GM18909 (cell line): ENCODE measurements at regions not wholly inside any gene's neighbourhood (a gene's known extent, or its start where the extent isn't known, plus 50 kb on each side); places are given as distances from the start of the nearest gene placed in this dataset.

ENCODE experiments used
- ATAC-seq: cut with Tn5 transposase; IDR thresholded peaks from one replicate; pipeline ENCODE4 v1.9.1; 2021; ENCODE audit warnings: mild to moderate bottlenecking; ENCODE audit not compliant: unreplicated experiment, poor library complexity

- ATAC-seq: no peak
Measured at GRCh38 chr5:2658881-2659470, 92.5 kb downstream of the IRX2 start.

GRCh38 chr5:2658447-2658846 is 93.0 kb downstream of the IRX2 start:
- ATAC-seq: no peak

- no peak for ATAC-seq
Measured at GRCh38 chr5:2657151-2657550, 94.3 kb downstream of the IRX2 start.

DNA sequence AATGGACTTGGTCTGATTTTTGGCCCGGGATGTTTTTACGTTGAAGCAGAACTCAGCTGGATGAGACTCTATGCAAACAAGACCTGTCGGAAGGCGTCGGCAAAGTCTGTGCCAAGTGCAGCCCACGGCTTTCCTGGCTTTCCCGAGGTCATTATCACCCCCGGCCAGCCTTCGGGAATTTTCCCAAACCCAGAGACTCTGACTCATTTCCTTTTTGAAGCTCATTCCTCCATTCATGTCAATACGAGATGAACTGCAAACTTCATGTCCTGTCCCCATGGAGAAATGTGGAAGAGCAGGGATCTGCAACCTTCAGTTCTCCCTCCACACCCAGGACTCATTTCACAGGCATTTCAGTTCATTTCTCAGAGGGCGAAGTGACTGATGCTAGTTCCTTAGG is 95.3 kb downstream of the IRX2 start:
- no peak for ATAC-seq

- no peak for ATAC-seq
Measured at GRCh38 chr5:2653991-2654390, 97.5 kb downstream of the IRX2 start.

DNA sequence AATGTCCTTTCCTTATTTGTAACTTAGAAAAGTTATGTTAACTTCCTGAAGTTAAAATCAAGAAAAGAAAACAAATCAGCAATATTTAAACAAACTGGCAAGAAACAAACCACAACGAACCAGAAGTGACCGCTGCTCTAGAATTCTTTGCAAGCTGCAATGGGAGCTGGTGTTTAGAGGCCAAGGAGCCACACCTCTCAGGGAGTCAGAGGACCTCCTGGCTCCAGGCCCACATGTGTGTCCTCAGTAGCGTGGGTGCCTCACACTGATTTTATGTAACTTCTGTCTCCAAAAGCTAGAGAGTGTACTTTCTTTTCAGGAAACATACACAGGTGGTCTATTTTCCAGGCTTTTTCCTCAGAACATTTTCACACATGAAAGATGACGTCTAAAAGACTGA is 100.4 kb downstream of the IRX2 start:
- no peak for ATAC-seq

DNA sequence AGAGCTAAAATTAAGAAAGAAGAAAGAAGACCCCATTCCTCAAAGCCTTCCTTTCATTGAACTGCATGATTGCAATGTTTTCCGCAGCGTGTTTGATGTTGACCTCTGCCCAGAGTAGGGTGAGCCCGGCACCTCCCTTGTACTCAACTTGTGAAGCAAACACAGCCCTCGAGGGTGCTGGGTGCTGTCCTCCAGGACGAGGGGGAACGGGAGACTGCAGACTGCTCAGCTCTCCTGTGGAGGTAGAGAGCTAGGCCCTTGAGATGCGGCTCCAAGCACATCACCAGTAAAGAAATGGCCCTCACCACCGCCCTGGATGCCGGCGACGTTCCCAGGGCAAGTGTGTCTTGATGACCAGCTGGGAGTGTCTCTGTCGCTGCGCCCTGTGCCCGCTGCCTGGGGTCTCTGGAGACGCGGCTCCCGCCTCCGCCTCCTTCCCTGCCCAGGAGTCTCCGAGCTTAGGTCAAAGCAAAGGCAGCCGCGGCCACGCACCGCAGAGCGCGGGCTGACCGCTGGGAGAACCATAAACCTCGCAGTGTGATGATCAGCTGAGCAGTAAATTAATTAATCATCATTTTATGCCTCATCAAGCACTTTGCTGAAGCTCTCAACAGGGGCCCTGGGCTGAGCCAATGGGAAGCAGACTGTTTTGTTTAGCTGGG is 108.7 kb downstream of the IRX2 start:
- ATAC-seq: no peak

DNA sequence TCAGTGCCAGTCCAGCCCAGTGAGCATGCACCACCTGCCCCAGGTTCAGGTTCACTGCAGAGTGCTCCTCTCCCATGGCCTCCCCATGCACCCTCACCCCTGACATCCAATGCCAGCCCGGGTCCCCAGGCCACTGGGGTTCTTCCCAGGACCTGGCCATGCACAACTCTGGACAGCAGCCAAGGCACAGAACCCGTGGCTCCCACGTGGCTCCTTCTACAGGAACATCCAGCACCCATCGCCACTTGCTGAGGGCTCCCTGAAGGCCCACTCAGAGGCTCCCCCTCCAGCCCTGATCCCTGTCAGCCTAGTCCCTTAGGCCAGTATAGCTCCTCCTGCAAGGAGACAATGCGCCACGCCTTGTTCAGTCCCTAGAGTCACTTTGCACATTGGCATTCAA is 110.8 kb downstream of the IRX2 start:
- ATAC-seq: no peak

- ATAC-seq: no peak
Measured at GRCh38 chr5:2639425-2639824, 112.1 kb downstream of the IRX2 start.

GRCh38 chr5:2634399-2635176 is 116.9 kb downstream of the IRX2 start:
- no peak for ATAC-seq

DNA sequence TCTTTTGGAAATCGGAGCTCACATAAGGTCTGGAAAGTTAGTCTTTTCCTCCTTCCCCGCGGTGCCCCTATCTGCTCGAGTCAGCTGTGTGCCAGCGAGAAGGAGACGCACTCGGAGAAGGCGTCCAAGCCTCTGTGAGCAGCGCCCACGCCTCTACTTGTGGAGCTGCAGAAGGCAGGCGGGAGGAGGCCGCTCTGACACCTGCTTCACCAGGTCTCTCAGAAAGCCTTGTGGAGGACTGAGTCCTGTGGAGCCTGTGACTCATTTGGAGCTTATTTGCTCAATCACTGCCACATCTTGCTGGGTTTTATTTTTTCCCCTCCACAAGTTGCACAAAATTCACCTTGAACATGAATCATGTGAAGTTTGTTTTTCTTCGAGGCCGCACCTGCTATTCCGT is 117.5 kb downstream of the IRX2 start:
- no peak for ATAC-seq

- no peak for ATAC-seq
Measured at GRCh38 chr5:2631758-2632157, 119.7 kb downstream of the IRX2 start.

GRCh38 chr5:2629045-2629444 is 122.4 kb downstream of the IRX2 start:
- ATAC-seq: no peak

DNA sequence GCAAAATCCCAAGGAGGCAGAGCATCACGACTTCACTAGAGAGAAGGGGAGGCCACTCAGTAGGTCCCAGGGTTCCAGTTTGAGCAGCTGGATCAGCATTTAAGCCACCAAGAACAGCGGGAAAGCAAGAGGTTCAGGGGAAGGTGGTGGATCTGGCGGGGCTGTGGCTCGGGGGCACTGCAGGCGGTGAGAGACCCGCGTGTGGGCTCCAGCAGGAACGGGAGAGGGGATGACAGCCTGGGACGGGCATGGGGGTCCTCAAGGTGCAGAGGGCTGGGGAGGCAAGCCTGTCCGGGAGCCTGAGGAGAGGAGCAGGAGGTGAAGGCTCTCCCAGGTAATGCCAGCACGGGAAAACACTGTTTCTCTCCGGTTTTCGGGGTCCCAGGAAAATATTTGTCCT is 123.6 kb downstream of the IRX2 start:
- no peak for ATAC-seq

DNA sequence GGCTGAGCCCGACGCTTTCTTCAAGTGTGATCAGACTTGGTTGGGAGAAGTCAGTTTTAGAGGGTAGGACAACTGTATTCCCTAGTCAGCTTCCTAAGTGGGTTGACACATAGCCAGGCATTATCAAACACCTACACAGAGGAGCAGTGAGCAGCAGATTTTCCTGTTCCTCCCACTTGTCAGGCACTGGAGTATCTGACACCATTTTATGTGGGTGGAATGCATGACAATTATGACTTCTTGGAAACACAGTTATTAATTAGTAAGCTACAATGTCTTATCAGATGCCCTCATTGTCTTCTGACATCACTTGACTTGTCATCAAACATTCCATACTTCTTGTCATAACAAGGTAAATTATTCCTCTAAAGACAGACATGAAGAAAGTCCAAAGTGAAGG is 124.9 kb downstream of the IRX2 start:
- no peak for ATAC-seq

DNA sequence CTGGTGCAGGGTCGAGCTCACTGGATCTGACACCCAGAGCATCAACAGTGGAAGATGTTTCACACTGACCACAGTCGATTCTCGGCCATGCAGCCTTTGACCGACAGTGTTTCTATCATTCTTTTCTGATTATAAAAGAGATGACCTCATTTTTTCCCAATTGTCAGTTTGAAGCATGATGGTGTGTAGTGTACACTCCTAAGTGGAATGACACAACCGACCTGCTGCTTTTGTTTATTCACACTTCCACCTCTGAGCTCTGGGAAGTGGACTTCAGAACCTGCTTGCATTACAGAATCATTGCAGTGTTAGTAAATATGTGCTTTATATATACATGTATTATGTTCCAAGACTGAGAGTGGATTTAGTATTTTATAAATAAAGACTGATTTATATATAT is 128.6 kb downstream of the IRX2 start:
- no peak for ATAC-seq

DNA sequence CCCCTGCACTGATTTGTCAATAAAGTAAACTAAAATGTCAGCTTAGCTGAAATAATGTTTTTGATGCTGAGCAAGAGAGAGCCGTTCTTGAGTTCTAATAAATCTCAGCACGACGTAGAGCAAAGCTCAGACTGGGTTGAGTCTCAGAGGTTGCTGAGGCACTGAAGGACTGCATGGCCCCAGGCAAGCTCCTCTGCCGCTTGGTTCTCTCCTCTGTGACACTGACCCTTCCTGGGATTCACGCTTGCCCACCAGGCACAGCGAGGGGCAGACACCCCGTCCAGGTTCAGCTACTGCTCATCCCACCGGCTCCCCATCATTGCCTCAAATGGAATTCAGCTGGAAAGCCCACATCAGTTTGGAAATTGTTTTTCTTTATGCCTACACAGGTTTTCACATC is 129.8 kb downstream of the IRX2 start:
- no peak for ATAC-seq

GRCh38 chr5:2619216-2619615 is 132.3 kb downstream of the IRX2 start:
- ATAC-seq: no peak

DNA sequence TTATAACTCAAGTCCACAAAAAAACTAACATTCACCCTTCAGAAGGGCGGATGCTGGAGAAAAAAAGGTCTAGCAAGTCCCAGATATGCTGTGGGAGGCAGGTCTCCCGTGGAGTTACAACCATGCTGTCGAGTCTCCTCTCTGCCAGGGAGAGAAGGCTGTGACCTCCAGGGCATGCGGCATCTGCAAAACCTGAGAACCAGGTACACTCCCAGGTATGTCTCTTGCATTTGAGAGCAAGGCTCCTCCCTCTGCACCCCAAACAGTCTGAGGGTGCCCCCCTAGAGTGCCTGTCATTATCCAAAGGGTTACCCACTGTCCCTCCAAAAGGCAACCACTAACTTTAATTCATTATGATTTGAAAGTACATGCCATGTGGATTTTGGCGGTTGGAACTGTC is 134.0 kb downstream of the IRX2 start:
- ATAC-seq: no peak

- no peak for ATAC-seq
Measured at GRCh38 chr5:2615917-2616316, 135.6 kb downstream of the IRX2 start.

- ATAC-seq: no peak
Measured at GRCh38 chr5:2614571-2614970, 136.9 kb downstream of the IRX2 start.

DNA sequence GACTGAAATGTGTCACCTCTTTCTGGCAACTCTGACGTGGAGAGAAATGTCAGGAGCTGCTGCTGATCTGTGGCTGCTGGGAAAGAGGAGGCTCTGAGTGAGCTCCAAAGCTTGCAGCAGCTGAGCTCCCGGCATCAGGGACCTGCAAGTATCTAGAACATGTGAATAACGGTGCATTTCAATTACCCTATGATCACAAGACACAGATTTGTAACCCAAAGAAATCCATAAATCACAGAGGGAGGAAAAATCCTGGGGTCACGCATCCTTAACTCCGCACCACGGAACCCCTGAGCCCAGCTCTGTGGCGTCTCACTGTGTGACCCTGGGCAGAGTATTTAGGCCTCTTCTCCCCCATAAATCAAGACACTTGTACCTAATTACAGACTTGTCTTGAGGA is 139.8 kb downstream of the IRX2 start:
- no peak for ATAC-seq
